ENCODE measurements at regions not wholly inside any gene's neighbourhood (a gene's known extent, or its start where the extent isn't known, plus 50 kb on each side); places are given as distances from the start of the nearest gene placed in this dataset.

DNA sequence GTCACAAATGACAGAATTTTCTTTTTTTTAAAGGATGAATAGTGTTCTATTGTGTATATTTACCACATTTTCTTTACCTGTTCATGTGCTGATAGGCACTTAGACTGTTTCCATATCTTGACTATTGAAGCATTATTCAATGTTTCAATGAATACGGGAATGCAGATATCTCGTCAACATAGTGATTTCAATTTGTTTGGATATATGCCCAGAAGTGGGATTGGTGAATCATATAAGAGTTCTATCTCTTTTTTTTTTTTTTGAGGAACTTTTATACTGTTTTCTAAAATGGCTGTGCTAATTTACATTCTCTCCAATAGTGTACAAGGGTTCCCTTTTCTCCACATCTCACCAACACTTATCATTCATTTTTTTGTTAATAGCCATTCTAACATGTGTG is 97.9 kb upstream of the FAR2 start:
- H3K4me3 Mint-ChIP-seq (ENCODE audit: unreplicated experiment) = no peak overlapping the region
- peaks cover 25% of the 10 kb centered on the region for H3K9me3 Mint-ChIP-seq (ENCODE audit: unreplicated experiment)
- peaks cover 2% of the 10 kb centered on the region for H3K36me3 Mint-ChIP-seq (ENCODE audit: unreplicated experiment)
- no peaks in the 10 kb centered on the region for H3K4me1 Mint-ChIP-seq (ENCODE audit: unreplicated experiment)
- TF ChIP-seq CTCF (IDR thresholded peaks at IDR 0.05) = no peak
- H3K27ac Mint-ChIP-seq (ENCODE audit: unreplicated experiment) = no peak overlapping the region
- no peaks in the 10 kb centered on the region for H3K27me3 Mint-ChIP-seq (ENCODE audit: unreplicated experiment)
- no peak for DNase-seq (ENCODE audit: extremely low spot score, unreplicated experiment)

DNA sequence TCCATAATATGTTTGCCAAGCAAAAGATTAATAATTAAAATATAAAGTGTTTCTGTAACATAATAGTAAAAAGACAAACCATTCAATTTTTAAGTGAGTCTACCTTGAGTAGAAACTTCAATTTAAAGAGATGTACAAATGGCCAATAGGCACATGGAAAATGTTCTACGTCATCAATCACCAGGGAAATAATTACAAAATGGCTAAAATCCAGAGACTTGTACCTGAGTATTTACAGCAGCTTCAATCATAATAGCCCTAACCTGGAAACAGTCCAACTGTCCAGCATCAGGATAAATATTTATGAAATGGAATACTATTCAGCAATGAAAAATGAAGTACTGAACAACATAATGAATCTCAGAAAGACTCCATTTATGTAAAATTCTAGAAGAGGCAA is 95.5 kb upstream of the FAR2 start:
- no peaks in the 10 kb centered on the region for H3K27me3 Mint-ChIP-seq (ENCODE audit: unreplicated experiment)

DNA sequence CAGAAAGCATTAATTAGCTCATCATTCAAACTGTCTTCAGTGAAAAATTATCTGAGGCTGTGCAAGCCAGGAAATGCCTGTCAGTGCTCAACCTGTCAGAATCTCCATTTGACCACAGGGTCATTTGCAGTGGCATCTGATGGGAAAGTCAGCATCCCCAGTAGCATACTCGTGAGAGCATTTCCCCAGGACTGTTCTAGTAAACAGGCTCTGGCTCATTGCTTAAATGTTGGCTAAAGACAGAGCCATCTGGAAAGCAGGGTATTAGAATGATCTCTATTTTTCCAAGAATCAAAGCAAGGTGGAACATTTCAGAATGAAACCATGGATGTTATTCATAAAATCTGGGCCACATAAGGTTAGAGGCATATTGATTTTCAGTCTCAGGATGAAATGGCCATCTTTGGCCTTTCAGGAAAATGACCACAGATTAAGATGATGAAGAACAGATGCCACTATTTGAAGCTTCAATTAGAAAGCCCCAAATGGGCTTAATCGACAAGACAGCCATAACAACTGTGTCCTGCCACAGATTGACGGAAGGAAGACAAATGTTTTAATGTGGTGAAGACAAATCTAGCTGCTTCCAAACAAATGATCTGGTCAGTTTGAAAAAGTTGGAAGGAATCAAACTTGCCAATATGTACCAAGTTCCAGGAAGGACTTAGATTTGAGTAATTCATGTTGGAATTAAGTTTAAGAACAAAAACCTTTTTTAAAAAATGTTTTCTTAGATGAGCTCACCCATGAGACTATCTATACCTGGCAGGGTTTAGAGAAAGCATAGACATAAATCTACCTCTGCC is 94.0 kb upstream of the FAR2 start:
- DNase-seq (ENCODE audit: extremely low spot score, unreplicated experiment) = no peak
- Mint-ChIP-seq H3K4me3 (ENCODE audit: unreplicated experiment) (no peak overlapping the region), H3K27ac (ENCODE audit: unreplicated experiment) (no peak overlapping the region)

More for the DNA sequence above, 95.5 kb upstream of the FAR2 start:
- DNase-seq (ENCODE audit: extremely low spot score, unreplicated experiment) = no peak
- Mint-ChIP-seq H3K4me1 (ENCODE audit: unreplicated experiment) (no peaks in the 10 kb centered on the region), H3K36me3 (ENCODE audit: unreplicated experiment) (no peaks in the 10 kb centered on the region), H3K9me3 (ENCODE audit: unreplicated experiment) (peaks cover 14% of the 10 kb centered on the region), H3K4me3 (ENCODE audit: unreplicated experiment) (no peak overlapping the region), H3K27ac (ENCODE audit: unreplicated experiment) (no peak overlapping the region)
- TF ChIP-seq CTCF (IDR thresholded peaks at IDR 0.05) = no peak

GRCh38 chr12:29066011-29066588 is 83.0 kb upstream of the FAR2 start:
- Mint-ChIP-seq H3K36me3 (ENCODE audit: unreplicated experiment) (no peaks in the 10 kb centered on the region), H3K9me3 (ENCODE audit: unreplicated experiment) (peaks cover 4% of the 10 kb centered on the region), H3K4me1 (ENCODE audit: unreplicated experiment) (no peaks in the 10 kb centered on the region), H3K27me3 (ENCODE audit: unreplicated experiment) (no peaks in the 10 kb centered on the region), H3K27ac (ENCODE audit: unreplicated experiment) (no peak overlapping the region), H3K4me3 (ENCODE audit: unreplicated experiment) (no peak overlapping the region)
- TF ChIP-seq CTCF (IDR thresholded peaks at IDR 0.05) = no peak
- no peak for DNase-seq (ENCODE audit: extremely low spot score, unreplicated experiment)

More for the DNA sequence above, 94.0 kb upstream of the FAR2 start:
- Mint-ChIP-seq H3K27me3 (ENCODE audit: unreplicated experiment) (no peaks in the 10 kb centered on the region), H3K4me1 (ENCODE audit: unreplicated experiment) (no peaks in the 10 kb centered on the region), H3K36me3 (ENCODE audit: unreplicated experiment) (no peaks in the 10 kb centered on the region), H3K9me3 (ENCODE audit: unreplicated experiment) (peaks cover 9% of the 10 kb centered on the region)
- TF ChIP-seq CTCF (IDR thresholded peaks at IDR 0.05) = no peak

GRCh38 chr12:29067430-29067829 is 81.6 kb upstream of the FAR2 start:
- H3K27ac Mint-ChIP-seq (ENCODE audit: unreplicated experiment) = no peak overlapping the region
- H3K36me3 Mint-ChIP-seq (ENCODE audit: unreplicated experiment) = no peaks in the 10 kb centered on the region
- no peak for TF ChIP-seq CTCF (IDR thresholded peaks at IDR 0.05)
- no peak for DNase-seq (ENCODE audit: extremely low spot score, unreplicated experiment)
- H3K9me3 Mint-ChIP-seq (ENCODE audit: unreplicated experiment) = no peaks in the 10 kb centered on the region
- no peaks in the 10 kb centered on the region for H3K4me1 Mint-ChIP-seq (ENCODE audit: unreplicated experiment)
- no peak overlapping the region for H3K4me3 Mint-ChIP-seq (ENCODE audit: unreplicated experiment)
- H3K27me3 Mint-ChIP-seq (ENCODE audit: unreplicated experiment) = no peaks in the 10 kb centered on the region

All from osteocyte (in vitro differentiated cells).